Endothelial cell of umbilical vein (primary cell): ENCODE measurements at regions not wholly inside any gene's neighbourhood (a gene's known extent, or its start where the extent isn't known, plus 50 kb on each side); places are given as distances from the start of the nearest gene placed in this dataset.

ENCODE experiments used
- BruUV-seq: library from RNA; stranded (reverse); fragments of 400-500 nt; replicated peaks from 2 replicates; lab custom pipeline; 2021; lab: Mats Ljungman, UMichigan
- CTCF ChIA-PET: fragments of 300-600, 350-600 bp; sonication (Branson Sonifier 250); formaldehyde crosslinking; loops from one replicate; lab custom pipeline; 2021; ENCODE audit warnings: antibody characterized with exemption, inconsistent platforms; lab: Charles Lee
- POLR2A ChIA-PET: fragments of 300-600, 350-600 bp; sonication (Branson Sonifier 250); formaldehyde crosslinking; loops from one replicate; lab custom pipeline; 2021; ENCODE audit warnings: antibody characterized with exemption, inconsistent platforms; lab: Charles Lee
- DNase-seq: peaks from one replicate; pipeline ENCODE4 v3.0.0-alpha.2; 2011; ENCODE audit warnings: low read depth, low spot score
- FAIRE-seq: peaks from 2 replicates; lab custom pipeline; 2011; peaks lifted over from hg19 to GRCh38; lab: Jason Lieb, UNC
- H2AFZ ChIP-seq: 2 replicates; pipeline ENCODE4 v1.6.0; 2012; ENCODE audit warnings: low read depth, low read length, control low read depth, inconsistent platforms
- H3K27ac ChIP-seq: 2 replicates; pipeline ENCODE4 v1.5.1; 2011; ENCODE audit warnings: low read depth, mild to moderate bottlenecking, control low read depth, low read length, moderate library complexity; ENCODE audit not compliant: insufficient read depth
- H3K27me3 ChIP-seq, 2 experiments: 2 replicates each; pipeline versions ENCODE4 v1.6.0 to v1.6.1; 2011; ENCODE audit warnings: low read length in 2 of 2, mixed read lengths in 1 of 2; ENCODE audit not compliant: control insufficient read depth in 2 of 2, insufficient read depth in 2 of 2
- H3K36me3 ChIP-seq, 2 experiments: 2 replicates in 1 of 2; 3 replicates in 1 of 2; pipeline ENCODE4 v1.5.1; 2011; ENCODE audit warnings: low read length in 2 of 2, mild to moderate bottlenecking in 1 of 2, moderate library complexity in 1 of 2; ENCODE audit not compliant: control insufficient read depth in 2 of 2, insufficient read depth in 2 of 2; ENCODE audit errors: extremely low read depth in 1 of 2
- H3K4me1 ChIP-seq: 3 replicates; pipeline ENCODE4 v1.5.1; 2011; ENCODE audit warnings: mild to moderate bottlenecking, low read length; ENCODE audit not compliant: control insufficient read depth, insufficient read depth; ENCODE audit errors: extremely low read depth
- H3K4me2 ChIP-seq: 2 replicates; pipeline ENCODE4 v1.6.1; 2011; ENCODE audit warnings: low read length, control low read depth, mixed read lengths; ENCODE audit not compliant: insufficient read depth
- H3K4me3 ChIP-seq, 3 experiments: fragments of 200-600 bp in 1 of 3; sonication (generic), shearing (Covaris generic) in 1 of 3; replicated peaks in 1 of 3; 2 replicates each; pipeline ENCODE4 v1.5.1; 2011 to 2016; ENCODE audit warnings: control low read depth in 3 of 3, low read length in 3 of 3, mild to moderate bottlenecking in 2 of 3, inconsistent platforms in 1 of 3, low read depth in 1 of 3, moderate library complexity in 1 of 3; ENCODE audit not compliant: insufficient read depth in 1 of 3
- H3K79me2 ChIP-seq: 2 replicates; pipeline ENCODE4 v1.6.0; 2012; ENCODE audit warnings: low read length, inconsistent platforms; ENCODE audit not compliant: control insufficient read depth, insufficient read depth
- H3K9ac ChIP-seq: replicated peaks from 2 replicates; pipeline ENCODE3; 2011; ENCODE audit warnings: low read length, control low read depth; ENCODE audit not compliant: insufficient read depth; ENCODE audit errors: extremely low read depth
- H3K9me1 ChIP-seq: replicated peaks from 3 replicates; pipeline ENCODE4 v1.6.0; 2011; ENCODE audit warnings: mild to moderate bottlenecking, low read length; ENCODE audit not compliant: control insufficient read depth, insufficient read depth; ENCODE audit errors: extremely low read depth
- H3K9me3 ChIP-seq: replicated peaks from 2 replicates; pipeline ENCODE4 v1.5.1; 2012; ENCODE audit warnings: low read length, inconsistent platforms; ENCODE audit not compliant: control insufficient read depth, insufficient read depth
- H4K20me1 ChIP-seq: replicated peaks from 2 replicates; pipeline ENCODE3; 2011; ENCODE audit warnings: mild to moderate bottlenecking, low read length; ENCODE audit not compliant: control insufficient read depth, insufficient read depth; ENCODE audit errors: extremely low read depth
- EZH2 ChIP-seq: IDR thresholded peaks from 2 replicates; pipeline ENCODE4 v1.6.1; 2012; ENCODE audit warnings: borderline replicate concordance, low read depth, mild to moderate bottlenecking, moderate library complexity, low read length, inconsistent platforms; ENCODE audit not compliant: severe bottlenecking
- FOS ChIP-seq: IDR thresholded peaks from 2 replicates; pipeline ENCODE4 v1.6.1; 2011; ENCODE audit warnings: mild to moderate bottlenecking, low read length, moderate library complexity, borderline replicate concordance; ENCODE audit not compliant: insufficient read depth
- GATA2 ChIP-seq: IDR thresholded peaks from 2 replicates; pipeline ENCODE4 v1.7.0; 2011; ENCODE audit warnings: low read depth, mild to moderate bottlenecking, moderate library complexity, mixed read lengths, low read length; ENCODE audit not compliant: insufficient read length, insufficient read depth
- JUN ChIP-seq: IDR thresholded peaks from 2 replicates; pipeline ENCODE4 v1.6.1; 2011; ENCODE audit warnings: borderline replicate concordance, low read depth; ENCODE audit not compliant: insufficient read length, insufficient read depth
- MAX ChIP-seq: IDR thresholded peaks from 2 replicates; pipeline ENCODE4 v1.6.1; 2011; ENCODE audit not compliant: insufficient read depth, insufficient read length
- MYC ChIP-seq: IDR thresholded peaks from one replicate; pipeline ENCODE4 v1.6.1; 2011; ENCODE audit warnings: mild to moderate bottlenecking, low read depth, low read length
- POLR2A ChIP-seq: IDR thresholded peaks from 2 replicates; pipeline ENCODE4 v1.6.1; 2012; ENCODE audit warnings: low read depth, mild to moderate bottlenecking, control low read depth, low read length
- POLR2AphosphoS5 ChIP-seq: IDR thresholded peaks from 2 replicates; pipeline ENCODE4 v1.6.1; 2012; ENCODE audit warnings: low read depth, mild to moderate bottlenecking, control low read depth, low read length, moderate library complexity; ENCODE audit not compliant: insufficient read depth
- dilution Hi-C: fragments of 300-500 bp; cut with MboI; formaldehyde crosslinking; loops from one replicate; pipeline ENCODE4 v1.15.0; 2019; ENCODE audit warnings: low sequenced_read_pairs; ENCODE audit not compliant: extremely low pct_ligation_motif_present
- intact Hi-C: fragments of 100-400 bp; cut with micrococcal nuclease; formaldehyde crosslinking; loops from one replicate; pipeline ENCODE4 v1.10.0; 2022
- TF ChIP-seq, protein P1 (sequence below), 2 donors: IDR thresholded peaks; 1 replicate in 1 of 2; 2 replicates in 1 of 2; pipeline ENCODE4 v1.5.1; 2011; ENCODE audit warnings: low read length in 2 of 2, mild to moderate bottlenecking in 2 of 2, moderate library complexity in 2 of 2, control low read depth in 1 of 2, inconsistent platforms in 1 of 2, low read depth in 1 of 2; ENCODE audit not compliant: insufficient read depth in 1 of 2; ENCODE audit errors: extremely low read depth in 1 of 2

- POLR2A ChIA-PET: no interaction called here
- no TSS peak for BruUV-seq
- Histone ChIP-seq H2AFZ (no peak overlapping the region), H3K79me2 (no peaks in the 10 kb centered on the region), H3K4me2 (no peak overlapping the region), H3K27me3 (no peaks in the 10 kb centered on the region), H3K9ac (no peak overlapping the region), H3K9me1 (no peaks in the 10 kb centered on the region), H3K36me3 (no peaks in the 10 kb centered on the region), H4K20me1 (no peaks in the 10 kb centered on the region), H3K4me1 (no peaks in the 10 kb centered on the region), H3K4me3 (no peak overlapping the region), H3K27ac (no peak overlapping the region), H3K9me3 (no peaks in the 10 kb centered on the region)
- intact Hi-C loops: no loop called here
- dilution Hi-C loops: no loop called here
- no peak for FAIRE-seq
- no peak for DNase-seq
- CTCF ChIA-PET: no interaction called here
- TF ChIP-seq, protein P1, sequence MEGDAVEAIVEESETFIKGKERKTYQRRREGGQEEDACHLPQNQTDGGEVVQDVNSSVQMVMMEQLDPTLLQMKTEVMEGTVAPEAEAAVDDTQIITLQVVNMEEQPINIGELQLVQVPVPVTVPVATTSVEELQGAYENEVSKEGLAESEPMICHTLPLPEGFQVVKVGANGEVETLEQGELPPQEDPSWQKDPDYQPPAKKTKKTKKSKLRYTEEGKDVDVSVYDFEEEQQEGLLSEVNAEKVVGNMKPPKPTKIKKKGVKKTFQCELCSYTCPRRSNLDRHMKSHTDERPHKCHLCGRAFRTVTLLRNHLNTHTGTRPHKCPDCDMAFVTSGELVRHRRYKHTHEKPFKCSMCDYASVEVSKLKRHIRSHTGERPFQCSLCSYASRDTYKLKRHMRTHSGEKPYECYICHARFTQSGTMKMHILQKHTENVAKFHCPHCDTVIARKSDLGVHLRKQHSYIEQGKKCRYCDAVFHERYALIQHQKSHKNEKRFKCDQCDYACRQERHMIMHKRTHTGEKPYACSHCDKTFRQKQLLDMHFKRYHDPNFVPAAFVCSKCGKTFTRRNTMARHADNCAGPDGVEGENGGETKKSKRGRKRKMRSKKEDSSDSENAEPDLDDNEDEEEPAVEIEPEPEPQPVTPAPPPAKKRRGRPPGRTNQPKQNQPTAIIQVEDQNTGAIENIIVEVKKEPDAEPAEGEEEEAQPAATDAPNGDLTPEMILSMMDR (IDR thresholded peaks at IDR 0.05; ENCODE audit: extremely low read depth in 1 of 2, insufficient read depth in 1 of 2, low read depth in 1 of 2, low read length in 2 of 2): no peak
- TF ChIP-seq MYC (no peak), GATA2 (no peak), EZH2 (no peak), POLR2A (no peak), MAX (no peak), JUN (no peak)
Observed at GRCh38 chr9:118269623-118270022, 565.4 kb downstream of the TLR4 start.

DNA sequence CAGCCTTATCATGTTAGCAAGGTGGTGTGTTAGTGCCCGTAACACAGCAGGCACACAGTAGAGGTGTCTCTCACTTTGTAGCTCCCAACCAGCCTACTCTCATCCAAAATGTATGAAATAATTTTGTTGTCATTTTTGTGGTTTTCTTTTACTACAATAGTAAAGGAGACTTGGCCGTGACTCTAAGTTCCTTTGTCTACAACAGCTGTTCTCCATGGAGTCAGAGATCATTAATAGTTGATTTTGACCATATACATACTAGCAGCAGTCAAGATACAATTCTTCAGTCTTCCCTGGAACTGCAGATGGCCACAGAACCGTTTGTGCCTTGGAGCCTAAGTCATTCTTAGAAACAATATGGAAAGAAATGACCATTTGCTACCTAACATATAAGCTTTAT, 567.1 kb downstream of the TLR4 start:
- no peaks in the 10 kb centered on the region for H3K9me1 ChIP-seq
- intact Hi-C loops: no loop called here
- ChIA-PET POLR2A (no interaction called here), CTCF (no interaction called here)
- H3K4me3 ChIP-seq: no peak overlapping the region
- dilution Hi-C loops: no loop called here
- no peak for TF ChIP-seq FOS
- TF ChIP-seq POLR2A: no peak
- no peak for TF ChIP-seq MYC
- no peak for TF ChIP-seq JUN
- TF ChIP-seq GATA2: no peak
- TF ChIP-seq POLR2AphosphoS5: no peak
- TF ChIP-seq, protein P1 (IDR thresholded peaks at IDR 0.05; ENCODE audit: extremely low read depth in 1 of 2, insufficient read depth in 1 of 2, low read depth in 1 of 2, low read length in 2 of 2): no peak
- no peak for TF ChIP-seq MAX
- TF ChIP-seq EZH2: no peak
- H2AFZ ChIP-seq: no peak overlapping the region
- no peaks in the 10 kb centered on the region for H3K4me1 ChIP-seq
- H3K9me3 ChIP-seq: no peaks in the 10 kb centered on the region
- no peak overlapping the region for H3K9ac ChIP-seq
- no peaks in the 10 kb centered on the region for H3K36me3 ChIP-seq
- H3K27ac ChIP-seq: no peak overlapping the region
- no peaks in the 10 kb centered on the region for H4K20me1 ChIP-seq
- DNase-seq: no peak
- FAIRE-seq: no peak
- H3K27me3 ChIP-seq: no peaks in the 10 kb centered on the region
- H3K79me2 ChIP-seq: no peaks in the 10 kb centered on the region
- no TSS peak for BruUV-seq
- H3K4me2 ChIP-seq: no peak overlapping the region
